Activated T-cell treated with anti-CD3 and anti-CD28 coated beads for 4 hours (primary cell): ENCODE measurements at regions not wholly inside any gene's neighbourhood (a gene's known extent, or its start where the extent isn't known, plus 50 kb on each side); places are given as distances from the start of the nearest gene placed in this dataset.
A peak's percentile ranks its signal among the peaks of the same experiment; 100 is the strongest.

Experiments used
- DNase-seq: peaks from one replicate; pipeline ENCODE4 v3.0.0-alpha.2; 2020

DNA sequence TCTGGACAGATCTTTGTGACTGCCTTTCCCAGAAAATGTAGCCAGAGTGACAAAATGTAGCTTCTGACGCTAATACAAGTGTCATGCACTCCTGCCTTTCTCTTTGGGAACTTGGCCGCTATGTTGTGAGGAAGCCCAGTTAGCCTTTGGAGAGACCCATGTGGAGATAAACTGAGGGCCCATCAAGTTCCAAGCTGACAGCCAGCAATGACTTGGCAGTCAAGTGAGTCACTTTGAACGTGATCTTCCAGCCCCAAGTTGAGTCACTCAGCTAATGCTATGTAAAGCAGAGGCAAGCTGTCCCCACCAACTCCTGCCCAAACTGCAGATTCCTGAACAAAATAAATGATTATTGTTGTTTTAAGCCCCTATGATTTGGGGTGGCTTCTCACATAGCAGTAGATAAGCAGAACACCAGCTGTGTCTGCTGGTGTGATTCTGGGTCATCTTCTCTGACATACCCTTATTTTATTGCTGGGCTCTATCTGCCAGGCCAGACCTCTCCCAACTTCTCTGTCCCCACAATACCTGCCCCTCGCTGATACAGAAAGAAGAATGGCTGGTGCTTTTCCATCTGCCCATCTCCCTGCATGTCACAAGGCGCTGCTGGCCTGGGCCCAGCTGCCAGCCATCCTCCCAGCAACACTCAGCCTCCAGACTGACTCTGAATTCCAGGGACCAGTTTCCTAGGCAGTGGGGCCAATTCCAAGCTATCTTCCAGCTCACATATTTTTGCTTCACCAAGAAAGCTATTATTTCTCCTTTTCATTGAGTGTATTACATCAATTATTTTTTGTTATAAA is 274.8 kb downstream of the LRFN2 start:
- no peak for DNase-seq

DNA sequence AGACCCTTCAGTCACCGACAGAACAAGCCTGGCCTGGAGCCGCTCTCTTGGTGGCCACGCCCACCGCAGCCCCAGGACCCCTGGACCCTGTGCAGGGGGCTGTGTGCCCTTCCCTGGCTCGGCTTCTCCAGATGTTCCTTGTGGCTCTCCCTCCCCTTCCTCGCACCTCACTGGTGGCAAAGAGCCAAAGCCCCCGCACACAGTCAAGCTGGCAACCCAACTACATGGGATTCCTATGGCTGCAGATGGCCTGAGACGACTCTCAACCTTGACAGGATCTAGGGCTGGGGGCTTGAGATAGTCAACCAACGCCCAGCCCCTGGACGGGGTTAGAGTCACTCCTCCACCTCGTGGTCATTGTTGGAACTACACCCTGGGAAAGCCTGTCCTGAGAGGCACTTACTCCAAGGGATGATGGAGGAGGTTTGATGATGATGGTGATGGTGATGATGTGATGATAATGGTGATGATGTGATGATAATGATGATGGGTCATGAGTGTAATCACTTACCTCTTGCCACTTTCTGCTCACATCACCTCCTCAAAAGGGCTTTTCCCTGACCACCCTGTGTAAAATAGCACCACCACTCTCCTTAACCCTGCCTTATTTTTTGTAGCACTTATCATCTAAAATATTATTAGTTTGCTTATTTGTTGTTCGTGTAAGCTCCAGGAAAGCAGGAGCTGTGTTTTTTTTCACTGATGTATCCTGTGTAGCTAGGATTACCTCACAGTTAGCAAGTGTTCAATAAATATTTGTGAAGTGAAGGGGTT is 278.4 kb downstream of the LRFN2 start:
- peak; percentile 25 for DNase-seq

DNA sequence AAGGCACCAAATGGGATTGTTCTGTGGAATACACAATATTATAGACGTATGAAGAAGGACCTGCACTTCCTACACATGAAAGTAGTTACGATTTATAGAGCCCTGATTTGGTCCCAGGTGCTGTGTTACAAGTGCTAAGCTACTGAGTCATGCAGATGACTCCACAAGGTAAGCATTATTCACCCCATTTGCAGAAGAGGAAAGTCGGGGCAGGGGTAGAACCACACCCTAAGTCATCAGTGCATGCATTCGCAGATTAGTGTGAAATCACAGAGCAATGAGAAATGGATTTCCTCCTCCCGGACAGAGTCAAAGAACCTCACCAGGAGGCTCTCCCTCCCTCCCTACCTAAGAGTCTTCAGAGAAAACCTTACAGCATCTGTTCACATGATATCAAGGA is 279.5 kb downstream of the LRFN2 start:
- no peak for DNase-seq

DNA sequence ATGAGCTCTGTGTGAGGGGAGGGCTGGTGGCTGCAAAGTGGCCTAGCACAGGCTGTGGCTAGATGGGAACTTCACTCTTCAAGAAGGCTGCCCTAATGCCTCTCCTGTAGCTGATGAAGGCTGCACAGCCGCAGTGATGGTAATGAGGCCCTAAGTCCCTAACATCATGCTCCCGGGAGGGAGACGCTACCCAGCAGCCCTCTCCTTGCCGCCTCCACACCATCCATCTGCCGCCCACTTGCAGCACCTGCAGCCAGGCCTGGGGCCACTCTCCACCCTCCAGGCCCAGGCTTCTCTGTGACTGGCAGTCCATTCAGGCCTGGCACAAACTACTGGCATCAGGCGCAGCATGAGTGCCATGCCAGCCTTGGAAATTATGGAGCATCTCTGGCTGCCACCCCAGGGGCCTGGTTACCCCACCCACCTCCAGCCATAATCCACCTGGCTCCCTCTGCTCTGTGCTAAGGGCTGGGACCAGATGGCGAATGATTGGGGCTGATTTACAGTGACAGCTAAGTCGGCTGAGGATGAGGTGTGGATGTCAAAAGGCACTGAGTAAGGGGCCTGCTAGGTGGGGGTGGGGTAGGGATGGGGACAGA is 284.2 kb downstream of the LRFN2 start:
- DNase-seq, result no peak

DNA sequence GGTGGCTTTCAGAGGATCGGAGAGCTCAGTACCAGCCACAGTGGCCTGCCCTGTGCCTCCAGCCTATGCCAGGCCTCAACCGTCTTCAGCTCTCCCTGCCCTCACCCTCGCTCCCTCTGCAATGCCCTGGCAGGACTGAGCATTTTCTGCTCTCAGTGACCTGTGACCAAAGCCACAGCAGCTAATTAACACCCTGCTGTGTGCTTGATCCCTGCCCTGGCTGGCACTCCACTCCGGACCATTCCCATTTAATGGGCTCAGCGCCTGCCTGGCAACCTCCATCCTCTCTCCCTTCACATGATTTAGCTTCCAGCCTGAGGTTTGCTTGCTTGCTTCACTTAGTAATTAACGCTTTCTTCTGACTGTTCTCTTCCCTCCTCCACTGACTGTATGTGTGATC is 287.5 kb downstream of the LRFN2 start:
- DNase-seq, result no peak

DNA sequence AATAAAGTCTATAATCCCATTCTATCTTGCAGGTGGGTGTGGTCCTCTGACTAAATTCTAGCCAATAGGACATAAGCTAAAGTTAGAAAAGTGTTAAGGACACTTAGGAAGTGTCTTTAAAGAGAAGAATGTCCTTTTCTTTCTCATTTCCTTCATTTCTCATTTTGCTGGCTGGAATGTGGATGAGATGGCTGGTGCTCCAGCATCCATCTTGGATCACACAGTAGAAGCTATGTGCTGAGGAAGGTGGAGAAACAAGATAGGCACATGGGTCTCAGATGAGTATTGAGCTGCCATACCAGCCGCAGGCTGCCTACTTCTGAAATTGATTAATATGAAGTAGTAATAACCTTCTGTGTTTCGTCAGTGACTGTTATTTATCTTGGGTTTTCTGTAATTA is 289.0 kb downstream of the LRFN2 start:
- no peak for DNase-seq

DNA sequence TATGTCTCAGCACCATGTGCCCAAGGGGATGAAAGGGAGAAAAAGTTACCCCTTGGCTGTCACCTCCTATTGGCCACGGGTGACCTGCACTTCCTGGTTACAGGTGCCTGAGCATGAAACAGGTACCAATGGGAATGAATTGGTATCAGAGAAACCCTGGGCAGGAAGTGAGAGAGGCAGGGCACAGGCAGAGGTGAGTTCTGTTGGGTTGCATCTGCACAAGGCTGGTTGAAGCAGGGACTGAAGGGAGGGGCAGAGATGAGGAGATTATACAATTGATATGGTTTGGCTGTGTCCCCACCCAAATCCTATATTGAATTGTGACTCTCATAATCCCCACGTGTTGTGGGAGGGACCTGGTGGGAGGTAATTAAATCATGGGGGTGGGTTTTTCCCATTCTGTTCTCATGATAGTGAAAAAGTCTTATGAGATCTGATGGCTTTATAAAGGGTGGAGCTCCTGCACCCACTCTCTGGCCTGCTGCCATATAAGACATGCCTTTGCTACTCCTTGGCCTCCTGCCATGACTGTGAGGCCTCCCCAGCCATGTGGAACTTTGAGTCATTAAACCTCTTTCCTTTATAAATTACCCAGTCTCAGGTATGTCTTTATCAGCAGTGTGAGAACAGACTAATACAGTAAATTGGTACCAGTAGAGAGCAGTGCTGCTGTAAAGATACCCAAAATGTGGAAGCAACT is 291.8 kb downstream of the LRFN2 start:
- DNase-seq, result no peak

DNA sequence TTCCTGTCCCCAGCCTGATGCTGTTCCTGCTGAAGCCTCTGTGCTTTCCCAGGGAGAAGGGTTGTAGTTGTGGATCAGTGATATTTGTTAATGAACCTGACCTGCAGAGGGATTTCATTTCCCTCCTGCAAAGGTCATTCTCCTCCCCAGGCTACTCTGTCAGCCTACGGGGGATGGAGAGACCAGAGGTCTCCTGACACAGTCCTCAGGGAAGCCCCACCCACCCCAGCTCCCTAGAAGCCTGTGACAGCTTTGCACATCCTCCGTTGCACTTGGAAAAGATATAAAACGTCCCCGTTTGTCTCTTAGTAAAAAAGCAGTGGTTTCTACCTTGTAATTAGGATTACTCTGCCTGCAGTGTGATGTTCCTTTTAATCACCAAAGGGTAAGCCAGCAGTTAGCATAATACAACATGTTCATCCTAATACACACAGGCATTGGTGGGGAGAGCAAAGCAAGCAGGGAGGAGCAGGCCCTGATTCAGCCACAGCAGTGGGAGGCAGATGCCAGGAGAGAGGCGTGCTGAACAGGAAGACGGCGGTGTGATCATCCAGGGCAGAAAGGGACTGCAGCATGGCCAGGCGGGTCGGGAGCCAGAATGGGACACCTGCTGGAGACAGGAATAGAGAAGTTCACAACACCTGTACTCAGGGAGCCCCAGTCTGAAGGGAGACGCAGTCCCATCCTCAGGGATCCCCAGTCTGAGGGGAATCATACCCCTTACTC is 293.5 kb downstream of the LRFN2 start:
- no peak for DNase-seq

DNA sequence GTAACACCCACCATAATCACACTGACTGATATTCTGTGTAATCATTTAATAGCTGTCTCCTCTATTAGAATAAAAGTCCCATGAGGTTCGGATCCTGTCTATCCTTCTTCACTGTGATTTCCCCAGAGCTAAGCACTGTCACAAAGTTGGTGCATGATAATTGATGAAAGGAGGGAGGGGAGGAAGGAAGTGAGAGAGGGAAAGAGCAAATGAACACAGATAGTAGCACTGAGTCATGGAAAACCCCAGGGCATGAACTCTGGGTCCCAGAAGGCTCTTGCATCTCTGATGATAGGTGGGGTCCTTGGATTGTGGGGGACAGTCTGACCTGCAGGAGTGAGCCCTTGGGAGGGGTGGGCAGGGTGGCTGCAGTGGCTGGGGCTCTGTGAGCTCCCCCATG is 294.1 kb downstream of the LRFN2 start:
- DNase-seq, result no peak

DNA sequence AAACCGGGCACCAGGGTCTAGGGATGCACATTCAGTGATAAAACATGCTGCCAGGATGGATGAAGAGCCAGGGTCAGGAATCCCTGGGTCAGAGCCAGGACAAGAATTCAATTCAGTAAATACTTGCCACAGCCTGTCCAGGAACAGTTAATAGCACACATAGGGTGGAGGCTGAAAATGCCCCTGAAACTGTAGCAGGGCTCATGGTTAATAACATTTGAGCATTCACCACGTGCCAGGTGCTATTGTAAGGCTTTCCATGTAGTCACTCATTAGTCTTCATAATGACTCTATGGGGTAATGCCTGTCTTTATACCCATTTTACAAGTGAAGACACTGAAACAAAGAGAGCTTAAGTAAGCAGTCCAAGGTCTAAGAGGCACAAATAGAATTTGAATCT is 296.3 kb downstream of the LRFN2 start:
- DNase-seq, result no peak

DNA sequence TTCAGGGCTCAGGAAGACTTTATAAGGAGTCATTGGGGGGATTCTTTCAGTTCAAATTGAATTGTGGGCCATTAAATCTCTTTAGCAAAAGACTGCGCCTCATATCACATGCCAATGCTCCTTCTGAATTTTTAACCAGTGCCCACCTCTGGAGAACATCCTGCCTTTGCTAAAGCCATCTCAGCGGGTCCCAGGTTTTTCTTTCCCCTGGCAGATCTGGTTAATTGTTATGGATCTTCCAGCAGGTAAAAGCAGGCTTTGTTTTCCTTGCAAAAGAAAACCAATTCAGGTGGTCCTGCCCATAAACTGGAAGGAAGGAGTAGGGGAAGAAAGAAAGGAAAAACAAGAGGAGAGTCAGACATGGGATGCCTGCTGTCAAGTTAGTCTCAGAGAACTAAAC is 298.2 kb downstream of the LRFN2 start:
- no peak for DNase-seq

DNA sequence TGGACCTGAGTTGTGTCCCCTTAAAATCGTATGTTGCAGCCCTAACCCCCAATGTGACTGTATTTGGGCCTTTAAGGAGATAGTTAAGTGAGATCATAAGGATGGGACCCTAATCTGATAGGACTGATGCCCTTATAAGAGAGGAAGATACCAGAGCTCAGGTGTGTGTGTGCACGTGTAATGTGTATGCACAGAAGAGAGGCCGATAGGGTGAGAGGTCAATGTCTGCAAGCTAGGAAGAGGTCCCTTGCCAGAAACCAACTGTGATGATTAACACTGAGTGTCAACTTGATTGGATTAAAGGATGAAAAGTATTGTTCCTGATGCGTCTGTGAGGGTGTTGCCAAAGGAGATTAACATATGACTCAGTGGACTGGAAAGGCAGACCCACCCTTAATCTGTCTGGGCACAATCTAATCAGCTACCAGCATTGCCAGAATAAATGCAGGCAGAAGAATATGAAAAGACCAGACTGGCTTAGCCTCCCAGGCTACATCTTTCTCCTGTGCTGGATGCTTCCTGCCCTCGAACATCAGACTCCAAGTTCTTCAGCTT is 299.8 kb downstream of the LRFN2 start:
- no peak for DNase-seq

DNA sequence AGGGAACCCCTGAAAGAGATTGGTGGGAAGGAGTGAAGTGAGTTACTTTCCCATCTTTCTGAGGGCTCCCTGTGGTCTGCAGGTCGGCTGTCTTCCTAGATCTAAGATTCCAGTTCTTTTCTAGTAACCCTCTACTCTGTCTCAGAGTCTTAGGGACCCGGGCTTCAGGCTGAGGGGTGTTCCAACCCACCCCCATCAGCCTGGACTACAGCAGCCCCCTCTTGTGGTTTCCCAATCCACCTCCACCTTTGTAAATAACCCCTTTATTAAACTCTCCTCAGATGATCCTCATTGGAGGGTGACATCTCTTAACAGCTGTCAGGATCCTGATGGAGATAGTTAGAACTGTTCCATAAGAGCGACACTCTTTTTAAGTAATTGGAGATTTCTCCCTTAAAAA is 300.4 kb downstream of the LRFN2 start:
- DNase-seq, result no peak

DNA sequence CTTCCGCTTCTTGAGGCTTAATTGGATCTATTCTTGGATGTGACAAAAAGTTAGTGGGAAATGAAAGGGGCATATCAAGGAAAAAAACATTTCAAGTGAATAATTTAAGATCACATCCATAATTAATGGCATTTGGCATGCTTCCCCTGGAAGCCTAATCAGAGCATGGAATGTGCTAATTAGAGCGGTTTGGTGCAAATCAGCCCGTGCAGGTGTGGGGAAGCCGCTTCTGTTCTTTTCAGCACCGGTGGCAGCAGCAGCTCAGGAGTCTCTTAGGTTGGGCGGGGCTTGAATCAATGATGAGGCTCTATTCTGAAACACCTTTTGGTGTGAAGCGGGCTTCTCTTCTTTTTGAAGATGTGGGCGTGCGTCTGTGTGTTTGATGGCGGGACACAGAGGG is 301.2 kb downstream of the LRFN2 start:
- no peak for DNase-seq

DNA sequence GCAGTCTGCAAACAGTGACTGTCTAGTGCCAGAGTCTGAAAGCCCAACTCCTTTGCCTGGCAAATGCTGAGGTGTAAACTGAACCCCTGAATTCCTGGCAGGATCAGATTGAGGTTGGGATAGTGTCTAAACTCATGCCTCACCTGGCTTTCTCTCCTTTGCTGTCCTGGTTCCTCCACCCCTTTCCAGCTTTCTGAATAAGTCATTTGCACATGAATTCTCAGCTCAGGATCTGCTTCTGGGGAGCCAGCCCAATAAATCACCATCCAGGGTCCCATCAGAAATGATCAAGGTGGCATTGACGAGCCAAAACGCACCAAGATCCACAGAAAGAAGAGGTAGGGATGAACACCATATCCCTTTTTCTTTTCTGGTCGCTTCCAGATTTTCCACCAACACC is 301.6 kb downstream of the LRFN2 start:
- no peak for DNase-seq

DNA sequence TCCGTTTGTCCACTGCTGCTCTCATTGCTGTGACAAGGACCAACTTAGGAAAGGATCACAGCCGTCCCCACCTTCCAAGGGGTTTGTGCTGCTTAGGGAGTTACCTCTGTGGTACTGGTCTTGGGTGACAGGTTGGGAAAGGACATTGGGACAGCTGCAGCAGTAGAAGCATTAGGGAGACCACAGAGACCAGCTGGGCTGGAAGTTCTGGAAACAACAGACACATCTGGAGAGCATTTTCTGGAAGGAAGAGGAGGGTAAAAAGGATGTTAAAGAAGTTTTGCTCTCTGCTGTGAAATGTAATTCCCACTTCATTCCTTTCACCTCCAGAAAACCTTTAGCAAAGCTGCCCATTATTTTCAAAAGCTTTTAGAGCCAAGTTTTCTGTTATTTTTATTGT is 304.2 kb downstream of the LRFN2 start:
- no peak for DNase-seq

DNA sequence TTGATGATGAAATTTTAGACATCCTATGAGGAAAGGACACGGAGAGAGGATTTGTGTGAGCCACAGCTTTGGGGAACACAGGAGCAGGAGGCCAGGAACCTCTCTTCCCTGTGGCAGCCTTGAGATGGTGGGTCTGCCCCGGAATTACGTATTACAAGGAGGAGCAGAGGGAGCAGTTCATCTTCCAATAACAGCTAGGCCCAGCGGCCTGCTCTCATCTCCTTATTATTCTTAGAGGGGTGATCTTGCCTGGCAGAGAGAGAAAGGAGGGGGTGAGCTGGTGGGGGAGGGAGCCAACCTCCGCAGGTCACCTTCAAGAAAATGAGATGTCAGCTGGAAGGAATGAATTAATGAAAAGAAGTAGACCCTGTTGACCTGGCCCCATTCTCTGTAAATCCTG is 305.8 kb downstream of the LRFN2 start:
- no peak for DNase-seq

DNA sequence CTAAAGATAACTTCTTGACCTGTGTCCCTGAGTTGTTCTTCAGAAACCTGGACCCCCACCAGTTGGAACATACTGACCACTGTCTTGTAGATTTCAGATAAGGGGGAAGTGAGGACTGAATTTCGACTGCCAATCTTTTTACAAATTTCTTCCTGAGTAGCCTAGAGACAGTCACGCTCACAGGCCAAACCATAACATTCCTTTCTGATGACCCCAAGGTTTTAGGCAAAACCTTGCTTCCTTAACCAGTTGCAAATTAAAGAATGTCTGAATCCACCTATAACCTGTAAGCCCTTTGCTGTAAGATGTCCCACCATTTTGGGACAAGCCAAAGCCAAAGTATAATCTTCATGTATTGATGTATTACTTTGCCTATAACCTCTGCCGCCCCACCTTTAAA is 306.9 kb downstream of the LRFN2 start:
- DNase-seq, result no peak

DNA sequence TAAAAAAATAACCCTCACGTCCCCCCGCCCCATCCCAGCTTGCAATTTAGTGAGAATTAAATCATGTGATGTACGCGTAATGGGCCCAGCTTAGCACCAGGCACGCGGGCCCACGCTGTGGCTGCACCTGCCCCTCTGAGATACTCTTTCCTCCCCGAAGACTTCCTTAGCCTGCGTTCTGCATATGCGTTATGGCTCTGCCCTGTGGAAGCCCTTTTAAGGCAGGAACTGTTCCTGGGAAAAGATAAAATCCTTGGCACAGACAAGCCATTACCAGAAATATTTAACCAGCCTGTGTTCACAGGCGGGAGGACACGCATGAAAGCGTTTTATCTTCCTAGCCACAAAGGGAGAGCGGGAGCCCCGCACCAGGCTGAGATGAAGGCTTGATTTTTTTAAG is 311.0 kb downstream of the LRFN2 start:
- DNase-seq, result no peak

DNA sequence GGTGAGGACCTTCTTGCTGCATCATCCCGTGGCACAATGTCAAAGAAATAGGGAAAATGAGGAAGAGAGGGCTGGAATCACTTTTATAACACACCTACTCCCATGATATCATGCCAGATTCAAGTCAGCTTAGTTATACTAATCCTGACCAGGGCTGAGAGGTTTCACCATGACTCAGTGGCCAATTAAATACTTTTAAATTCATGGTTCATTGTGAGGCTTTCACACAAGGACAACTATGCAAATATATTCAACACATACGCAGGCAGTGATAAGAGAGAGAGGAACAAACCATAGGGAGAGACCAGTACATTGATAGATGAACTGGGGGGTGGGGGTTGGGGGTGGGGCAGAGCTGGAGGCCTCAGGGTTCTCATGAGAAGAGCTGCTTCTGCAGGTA is 313.1 kb downstream of the LRFN2 start:
- no peak for DNase-seq

DNA sequence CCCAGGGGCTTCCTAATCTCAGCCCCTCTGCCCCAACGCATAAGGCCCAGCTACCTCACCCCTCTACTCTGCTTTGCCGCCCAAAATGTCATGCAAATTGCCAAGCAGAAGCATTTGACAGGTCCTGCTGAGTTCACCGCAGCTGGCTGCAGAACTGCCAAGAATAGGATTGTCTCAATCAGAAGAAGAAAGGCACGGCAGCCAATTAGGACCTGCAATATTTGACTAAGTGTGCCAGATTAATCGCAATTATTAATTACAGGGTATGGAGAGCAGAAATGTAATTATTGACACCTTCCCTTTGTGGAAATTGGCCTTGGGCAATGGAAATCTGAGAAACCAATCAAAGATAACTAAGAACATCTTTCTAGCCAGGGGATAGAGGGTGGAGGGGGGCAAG is 318.6 kb downstream of the LRFN2 start:
- no peak for DNase-seq

DNA sequence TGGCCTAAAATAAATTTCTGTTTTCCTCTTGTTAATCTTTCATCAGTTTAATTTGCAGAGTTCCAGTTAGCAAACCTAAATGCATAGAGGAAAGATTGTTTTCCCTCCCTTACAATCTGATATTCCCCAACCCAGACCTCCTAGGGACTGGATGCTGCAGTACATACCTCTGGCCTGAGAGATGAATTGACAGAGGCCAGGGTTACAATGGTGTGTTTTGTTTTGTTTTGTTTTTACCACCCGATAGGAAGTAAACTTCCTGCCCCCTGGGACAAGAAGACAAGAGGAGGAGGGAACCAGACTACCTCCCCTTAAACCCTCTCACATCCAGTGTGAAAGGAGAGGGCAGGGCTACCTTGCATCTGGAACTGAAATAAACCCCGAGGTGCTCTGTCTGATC is 319.0 kb downstream of the LRFN2 start:
- DNase-seq, result no peak

DNA sequence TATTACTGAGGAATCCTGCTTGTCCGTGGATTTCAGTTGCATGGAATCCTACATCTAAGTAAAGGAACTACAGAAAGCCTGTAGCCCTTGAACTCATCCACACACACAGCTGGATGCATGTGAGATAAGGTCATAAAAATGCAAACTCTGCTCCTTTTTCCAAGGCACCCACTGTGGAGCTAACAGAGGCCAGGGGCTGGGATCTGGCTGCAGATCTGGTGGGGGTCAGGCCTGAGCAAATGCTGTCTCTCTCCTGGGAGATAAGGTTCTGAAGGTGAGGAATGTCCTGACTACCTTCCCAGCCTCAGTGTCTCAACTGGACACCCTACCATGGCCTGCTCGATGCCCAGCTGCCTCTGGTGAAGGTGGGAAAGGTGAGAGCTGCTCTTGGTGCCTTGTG is 321.5 kb downstream of the LRFN2 start:
- DNase-seq, result no peak
